ENCODE measurements at regions not wholly inside any gene's neighbourhood (a gene's known extent, or its start where the extent isn't known, plus 50 kb on each side); places are given as distances from the start of the nearest gene placed in this dataset.

DNA sequence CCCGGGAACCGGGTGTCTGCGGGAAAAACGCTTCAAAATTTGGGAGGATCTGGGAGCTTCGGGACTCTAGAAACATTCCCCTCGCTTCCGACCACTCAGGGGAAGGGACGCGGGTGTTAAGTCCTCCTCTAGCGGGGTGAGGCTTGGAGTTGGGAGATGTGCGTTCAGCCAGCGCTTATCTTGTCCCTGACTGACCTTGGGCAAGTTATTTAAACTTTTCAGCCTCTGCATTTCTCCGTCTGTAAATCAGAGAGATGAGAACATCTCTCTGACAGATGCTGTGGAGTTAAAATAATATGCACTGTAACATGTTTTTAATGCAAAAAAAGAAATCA is 76.9 kb upstream of the ANO4 start:
- CTCF ChIA-PET = no interaction called here

GRCh38 chr12:100718187-100718586 is 76.4 kb upstream of the ANO4 start:
- ChIA-PET CTCF (no interaction called here), POLR2A (no interaction called here)
- Histone ChIP-seq H3K9me3 (ENCODE audit: control insufficient read depth, insufficient read depth, low read length) (peaks cover 6% of the 10 kb centered on the region; the same call in 1 of the 2 replicates), H3K27ac (ENCODE audit: low read depth, low read length) (no peak overlapping the region), H3K27me3 (ENCODE audit: control insufficient read depth, insufficient read depth, low read length) (peaks cover 36% of the 10 kb centered on the region), H3K4me3 (ENCODE audit: low read depth, low read length) (no peak overlapping the region)
- DNase-seq (ENCODE audit: low read depth, low spot score) = no peak
- TF ChIP-seq, protein P1, sequence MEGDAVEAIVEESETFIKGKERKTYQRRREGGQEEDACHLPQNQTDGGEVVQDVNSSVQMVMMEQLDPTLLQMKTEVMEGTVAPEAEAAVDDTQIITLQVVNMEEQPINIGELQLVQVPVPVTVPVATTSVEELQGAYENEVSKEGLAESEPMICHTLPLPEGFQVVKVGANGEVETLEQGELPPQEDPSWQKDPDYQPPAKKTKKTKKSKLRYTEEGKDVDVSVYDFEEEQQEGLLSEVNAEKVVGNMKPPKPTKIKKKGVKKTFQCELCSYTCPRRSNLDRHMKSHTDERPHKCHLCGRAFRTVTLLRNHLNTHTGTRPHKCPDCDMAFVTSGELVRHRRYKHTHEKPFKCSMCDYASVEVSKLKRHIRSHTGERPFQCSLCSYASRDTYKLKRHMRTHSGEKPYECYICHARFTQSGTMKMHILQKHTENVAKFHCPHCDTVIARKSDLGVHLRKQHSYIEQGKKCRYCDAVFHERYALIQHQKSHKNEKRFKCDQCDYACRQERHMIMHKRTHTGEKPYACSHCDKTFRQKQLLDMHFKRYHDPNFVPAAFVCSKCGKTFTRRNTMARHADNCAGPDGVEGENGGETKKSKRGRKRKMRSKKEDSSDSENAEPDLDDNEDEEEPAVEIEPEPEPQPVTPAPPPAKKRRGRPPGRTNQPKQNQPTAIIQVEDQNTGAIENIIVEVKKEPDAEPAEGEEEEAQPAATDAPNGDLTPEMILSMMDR (IDR thresholded peaks at IDR 0.05; ENCODE audit: low read depth, low read length) = no peak

More for the DNA sequence above, 76.9 kb upstream of the ANO4 start:
- H3K27ac ChIP-seq (ENCODE audit: low read depth, low read length) = no peak overlapping the region
- DNase-seq (ENCODE audit: low read depth, low spot score) = no peak
- H3K9me3 ChIP-seq (ENCODE audit: control insufficient read depth, insufficient read depth, low read length) = peaks cover 6% of the 10 kb centered on the region; the same call in 1 of the 2 replicates
- H3K4me3 ChIP-seq (ENCODE audit: low read depth, low read length) = peak overlapping the region; percentile 24
- TF ChIP-seq, protein P1 (IDR thresholded peaks at IDR 0.05; ENCODE audit: low read depth, low read length) = no peak
- POLR2A ChIA-PET = no interaction called here
- peaks cover 36% of the 10 kb centered on the region for H3K27me3 ChIP-seq (ENCODE audit: control insufficient read depth, insufficient read depth, low read length)

DNA sequence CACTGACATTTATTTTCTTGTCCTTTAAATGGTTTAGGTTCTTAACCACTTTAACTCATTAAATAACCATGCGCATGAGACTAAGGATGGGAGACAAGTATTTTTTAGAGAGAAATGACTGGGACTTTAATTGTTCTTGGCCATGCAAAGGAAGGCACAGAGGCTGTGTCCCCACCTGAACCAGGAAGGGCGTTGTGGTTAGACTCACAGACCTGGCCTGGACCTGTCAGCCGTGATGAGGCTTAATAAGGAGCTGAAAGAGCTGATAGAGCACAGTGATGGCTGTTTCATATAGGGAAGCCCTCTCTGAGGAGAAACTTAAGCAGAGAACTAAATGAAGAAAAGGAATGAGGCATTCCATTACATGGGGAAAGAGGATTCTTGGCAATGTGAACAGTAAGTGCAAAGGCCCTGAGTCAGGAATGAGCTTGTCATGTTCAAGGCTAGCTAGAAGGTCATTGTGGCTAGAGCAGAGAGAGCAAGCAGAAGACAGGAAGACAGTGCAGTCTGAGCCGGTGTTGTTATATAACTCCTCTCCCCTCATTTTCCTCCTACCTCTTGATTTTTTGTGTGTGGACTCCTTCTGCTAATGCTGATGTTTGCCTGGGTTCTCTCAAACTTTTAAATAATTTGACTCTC is 74.4 kb upstream of the ANO4 start:
- H3K27ac ChIP-seq (ENCODE audit: low read depth, low read length) = no peak overlapping the region
- peaks cover 6% of the 10 kb centered on the region; the same call in 1 of the 2 replicates for H3K9me3 ChIP-seq (ENCODE audit: control insufficient read depth, insufficient read depth, low read length)
- POLR2A ChIA-PET = no interaction called here
- H3K4me3 ChIP-seq (ENCODE audit: low read depth, low read length) = no peak overlapping the region
- peaks cover 34% of the 10 kb centered on the region for H3K27me3 ChIP-seq (ENCODE audit: control insufficient read depth, insufficient read depth, low read length)
- CTCF ChIA-PET = no interaction called here
- DNase-seq (ENCODE audit: low read depth, low spot score) = no peak
- TF ChIP-seq, protein P1 (IDR thresholded peaks at IDR 0.05; ENCODE audit: low read depth, low read length) = no peak

DNA sequence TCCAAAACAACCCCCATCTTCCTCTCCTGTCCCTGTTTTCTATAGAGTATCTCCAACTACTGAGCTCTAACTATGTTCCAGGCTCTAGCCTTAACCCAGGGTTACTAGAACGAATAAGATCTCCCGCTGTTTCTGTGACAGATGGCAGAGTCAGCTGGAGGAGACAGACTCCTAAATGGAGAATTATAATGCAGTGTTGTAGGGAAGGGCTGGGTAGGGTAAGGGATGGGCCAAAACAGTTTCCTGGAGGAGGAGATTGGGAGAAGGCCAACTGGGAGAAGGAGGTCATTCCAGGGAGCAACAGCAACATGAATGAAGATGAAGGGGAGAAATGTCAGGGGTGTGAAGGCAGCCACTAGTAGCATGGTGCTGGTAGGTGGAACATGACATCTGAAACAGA is 73.4 kb upstream of the ANO4 start:
- peaks cover 24% of the 10 kb centered on the region for H3K27me3 ChIP-seq (ENCODE audit: control insufficient read depth, insufficient read depth, low read length)
- ChIA-PET POLR2A (no interaction called here), CTCF (no interaction called here)
- no peak overlapping the region for H3K27ac ChIP-seq (ENCODE audit: low read depth, low read length)
- TF ChIP-seq, protein P1 (IDR thresholded peaks at IDR 0.05; ENCODE audit: low read depth, low read length) = no peak
- no peak for DNase-seq (ENCODE audit: low read depth, low spot score)
- no peak overlapping the region for H3K4me3 ChIP-seq (ENCODE audit: low read depth, low read length)
- H3K9me3 ChIP-seq (ENCODE audit: control insufficient read depth, insufficient read depth, low read length) = peaks cover 4% of the 10 kb centered on the region; the same call in 1 of the 2 replicates

GRCh38 chr12:100724071-100724470 is 70.5 kb upstream of the ANO4 start:
- H3K27me3 ChIP-seq (ENCODE audit: control insufficient read depth, insufficient read depth, low read length) = no peaks in the 10 kb centered on the region
- H3K9me3 ChIP-seq (ENCODE audit: control insufficient read depth, insufficient read depth, low read length) = no peaks in the 10 kb centered on the region
- no peak overlapping the region for H3K4me3 ChIP-seq (ENCODE audit: low read depth, low read length)
- TF ChIP-seq, protein P1 (IDR thresholded peaks at IDR 0.05; ENCODE audit: low read depth, low read length) = no peak
- POLR2A ChIA-PET = no interaction called here
- H3K27ac ChIP-seq (ENCODE audit: low read depth, low read length) = no peak overlapping the region
- DNase-seq (ENCODE audit: low read depth, low spot score) = no peak
- CTCF ChIA-PET = interaction anchor here (1.0 to 2.6 kb wide), 2 partner anchors 9 to 18 kb away, joined by 3 to 7 read pairs; no protein-coding TSS in a partner anchor

Data from AG04450 (cell line).